ENCODE measurements at regions not wholly inside any gene's neighbourhood (a gene's known extent, or its start where the extent isn't known, plus 50 kb on each side); places are given as distances from the start of the nearest gene placed in this dataset. TPM values are rescaled to one million over a fixed set of nuclear protein-coding genes. Genes with fewer than 3 reads are reported as not detected.

- intact Hi-C loops (cut with DNase I; ENCODE audit: low total_unique reads): no loop called here
- Histone ChIP-seq H3K4me3 (no peak overlapping the region), H3K36me3 (no peaks in the 10 kb centered on the region), H3K4me1 (no peaks in the 10 kb centered on the region), H3K27ac (no peak overlapping the region), H3K27me3 (no peaks in the 10 kb centered on the region), H3K9me3 (no peaks in the 10 kb centered on the region)
- TF ChIP-seq POLR2A (IDR thresholded peaks at IDR 0.05): no peak
- TF ChIP-seq CTCF (IDR thresholded peaks at IDR 0.05): no peak
- no peak for DNase-seq
These were observed 51.0 kb upstream of the MYL2 start for GRCh38 chr12:110971189-110971920.

Small RNAs in the stretch of these regions (microRNA-seq; reads per million reads assigned to microRNA genes)
- gene MIR6760 (ENCODE audit: borderline microRNAs expressed, borderline replicate concordance): not detected

Small RNAs in the stretch of these regions (small RNA-seq; reads per million reads assigned to genes)
- not detected for gene MIR6760

Data from uterus (tissue), 3 donors.